HEK293 (cell line): ENCODE measurements at regions not wholly inside any gene's neighbourhood (a gene's known extent, or its start where the extent isn't known, plus 50 kb on each side); places are given as distances from the start of the nearest gene placed in this dataset.

Experiments used
- CTCF ChIP-seq: fragments of 450-650 bp; formaldehyde crosslinking; IDR thresholded peaks from 2 replicates; pipeline ENCODE4 v1.5.1; 2016; ENCODE audit warnings: missing biosample characterization, missing genetic modification characterization
- OVOL3 ChIP-seq: fragments of 450-650 bp; formaldehyde crosslinking; IDR thresholded peaks from 2 replicates; pipeline ENCODE4 v1.5.1; 2016; ENCODE audit warnings: missing biosample characterization, missing genetic modification characterization
- PATZ1 ChIP-seq: fragments of 450-650 bp; formaldehyde crosslinking; IDR thresholded peaks from 2 replicates; pipeline ENCODE4 v1.5.1; 2016; ENCODE audit warnings: missing biosample characterization, missing genetic modification characterization
- ZBTB1 ChIP-seq: fragments of 450-650 bp; formaldehyde crosslinking; IDR thresholded peaks from 2 replicates; pipeline ENCODE4 v1.5.1; 2016; ENCODE audit warnings: missing biosample characterization, missing genetic modification characterization
- ZBTB17 ChIP-seq: fragments of 450-650 bp; formaldehyde crosslinking; IDR thresholded peaks from 2 replicates; pipeline ENCODE4 v1.5.1; 2016; ENCODE audit warnings: missing biosample characterization, missing genetic modification characterization
- ZNF621 ChIP-seq: fragments of 450-650 bp; formaldehyde crosslinking; IDR thresholded peaks from 2 replicates; pipeline ENCODE4 v1.5.1; 2017; ENCODE audit warnings: missing biosample characterization, missing genetic modification characterization
- TF ChIP-seq, protein P1 (sequence below): fragments of 450-650 bp; formaldehyde crosslinking; IDR thresholded peaks from 2 replicates; pipeline ENCODE4 v1.5.1; 2016; ENCODE audit warnings: missing biosample characterization, missing genetic modification characterization

- TF ChIP-seq ZNF621 (tag by site-specific recombination) (no peak), ZBTB17 (tag by site-specific recombination) (no peak), CTCF (tag by site-specific recombination) (no peak), PATZ1 (tag by site-specific recombination) (no peak), OVOL3 (tag by site-specific recombination) (no peak), ZBTB1 (tag by site-specific recombination) (no peak)
- TF ChIP-seq, protein P1, sequence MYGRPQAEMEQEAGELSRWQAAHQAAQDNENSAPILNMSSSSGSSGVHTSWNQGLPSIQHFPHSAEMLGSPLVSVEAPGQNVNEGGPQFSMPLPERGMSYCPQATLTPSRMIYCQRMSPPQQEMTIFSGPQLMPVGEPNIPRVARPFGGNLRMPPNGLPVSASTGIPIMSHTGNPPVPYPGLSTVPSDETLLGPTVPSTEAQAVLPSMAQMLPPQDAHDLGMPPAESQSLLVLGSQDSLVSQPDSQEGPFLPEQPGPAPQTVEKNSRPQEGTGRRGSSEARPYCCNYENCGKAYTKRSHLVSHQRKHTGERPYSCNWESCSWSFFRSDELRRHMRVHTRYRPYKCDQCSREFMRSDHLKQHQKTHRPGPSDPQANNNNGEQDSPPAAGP, result no peak
Measured at GRCh38 chr18:39620551-39621168, 2055.1 kb upstream of the CELF4 start.
